CD14-positive monocyte (primary cell): ENCODE measurements at regions not wholly inside any gene's neighbourhood (a gene's known extent, or its start where the extent isn't known, plus 50 kb on each side); places are given as distances from the start of the nearest gene placed in this dataset.

ENCODE experiments used
- DNase-seq, 3 donors: peaks; one replicate each; pipeline ENCODE4 v3.0.0-alpha.2; 2011 to 2022
- H2AFZ ChIP-seq: 2 replicates; pipeline ENCODE4 v1.6.0; 2012; ENCODE audit warnings: mild to moderate bottlenecking, low read depth, low read length, inconsistent platforms; ENCODE audit not compliant: insufficient read depth, poor library complexity, severe bottlenecking
- H3K27ac ChIP-seq, 2 donors: 1 replicate in 1 of 2; 2 replicates in 1 of 2; pipeline ENCODE4 v1.5.1; 2012 to 2013; ENCODE audit warnings: low read length in 2 of 2, control low read depth in 1 of 2, inconsistent platforms in 1 of 2, low read depth in 1 of 2, mild to moderate bottlenecking in 1 of 2
- H3K27me3 ChIP-seq, 2 donors: one replicate each; pipeline versions ENCODE4 v1.6.0 to v1.6.1; 2011 to 2013; ENCODE audit warnings: low read length in 2 of 2; ENCODE audit not compliant: control insufficient read depth in 2 of 2, insufficient read depth in 2 of 2
- H3K36me3 ChIP-seq, 2 donors: replicated peaks in 1 of 2; 1 replicate in 1 of 2; 2 replicates in 1 of 2; pipeline versions ENCODE4 v1.5.1 to v1.6.1; 2012 to 2013; ENCODE audit warnings: low read length in 2 of 2, control low read depth in 1 of 2, inconsistent platforms in 1 of 2, mild to moderate bottlenecking in 1 of 2; ENCODE audit not compliant: insufficient read depth in 2 of 2, control insufficient read depth in 1 of 2
- H3K4me1 ChIP-seq, 2 donors: 1 replicate in 1 of 2; 2 replicates in 1 of 2; pipeline versions ENCODE4 v1.5.1 to v1.6.1; 2012 to 2013; ENCODE audit warnings: low read length in 2 of 2, control low read depth in 1 of 2, inconsistent platforms in 1 of 2, mild to moderate bottlenecking in 1 of 2, moderate library complexity in 1 of 2; ENCODE audit not compliant: insufficient read depth in 2 of 2, control insufficient read depth in 1 of 2
- H3K4me2 ChIP-seq: replicated peaks from 2 replicates; pipeline ENCODE3; 2012; ENCODE audit warnings: low read length, moderate library complexity, mild to moderate bottlenecking; ENCODE audit not compliant: poor library complexity, severe bottlenecking; ENCODE audit errors: extremely low read depth
- H3K4me3 ChIP-seq, 3 experiments: fragments of 200-600 bp in 1 of 3; sonication (generic) in 1 of 3; replicated peaks in 1 of 3; 1 replicate in 2 of 3; 2 replicates in 1 of 3; pipeline ENCODE4 v1.5.1; 2011 to 2013; ENCODE audit warnings: low read length in 3 of 3, mild to moderate bottlenecking in 3 of 3, control low read depth in 2 of 3, low read depth in 2 of 3, inconsistent platforms in 1 of 3, moderate library complexity in 1 of 3
- H3K79me2 ChIP-seq: 2 replicates; pipeline ENCODE4 v1.6.0; 2012; ENCODE audit warnings: mild to moderate bottlenecking, control low read depth, inconsistent platforms, low read length, moderate library complexity; ENCODE audit not compliant: insufficient read depth
- H3K9ac ChIP-seq: 2 replicates; pipeline ENCODE4 v1.6.0; 2017; ENCODE audit warnings: low read length, mild to moderate bottlenecking; ENCODE audit not compliant: insufficient read depth, poor library complexity, severe bottlenecking
- H3K9me3 ChIP-seq, 2 donors: replicated peaks in 1 of 2; 1 replicate in 1 of 2; 2 replicates in 1 of 2; pipeline versions ENCODE4 v1.5.1 to v1.6.1; 2012 to 2013; ENCODE audit warnings: low read length in 2 of 2, control low read depth in 1 of 2; ENCODE audit not compliant: control insufficient read depth in 1 of 2, insufficient read depth in 1 of 2
- H4K20me1 ChIP-seq: 2 replicates; pipeline ENCODE4 v1.6.0; 2012; ENCODE audit warnings: mild to moderate bottlenecking, low read length, control low read depth, moderate library complexity; ENCODE audit not compliant: insufficient read depth
- H3K27ac Mint-ChIP-seq, 7 donors: one replicate each; pipeline ENCODE4 v1.8.0; 2020; ENCODE audit warnings: mild to moderate bottlenecking in 7 of 7, mixed read lengths in 7 of 7, moderate library complexity in 6 of 7, inconsistent platforms in 2 of 7
- H3K27me3 Mint-ChIP-seq, 3 donors: one replicate each; pipeline ENCODE4 v1.8.0; 2021 to 2022; ENCODE audit warnings: low read depth in 3 of 3, mild to moderate bottlenecking in 3 of 3, mixed read lengths in 3 of 3, moderate library complexity in 3 of 3, inconsistent platforms in 1 of 3
- H3K36me3 Mint-ChIP-seq, 2 donors: one replicate each; pipeline ENCODE4 v1.8.0; 2020; ENCODE audit warnings: mixed read lengths in 2 of 2, inconsistent platforms in 1 of 2, mild to moderate bottlenecking in 1 of 2
- H3K4me1 Mint-ChIP-seq: one replicate; pipeline ENCODE4 v1.8.0; 2020; ENCODE audit warnings: mild to moderate bottlenecking, mixed read lengths
- H3K4me3 Mint-ChIP-seq, 2 donors: one replicate each; pipeline ENCODE4 v1.8.0; 2020; ENCODE audit warnings: mild to moderate bottlenecking in 2 of 2, mixed read lengths in 2 of 2, moderate library complexity in 1 of 2
- H3K9me3 Mint-ChIP-seq, 7 donors: one replicate each; pipeline ENCODE4 v1.8.0; 2020 to 2022; ENCODE audit warnings: mixed read lengths in 7 of 7, mild to moderate bottlenecking in 6 of 7, moderate library complexity in 6 of 7, inconsistent platforms in 2 of 7
- WGBS: methylation state at CpG from one replicate; pipeline ENCODE4 v1.1.5; 2013; ENCODE audit warnings: missing lambda C conversion rate; ENCODE audit not compliant: insufficient coverage; 5-methylcytosine and 5-hydroxymethylcytosine counted together
- intact Hi-C, 2 donors: fragments of 100-400 bp; cut with micrococcal nuclease; formaldehyde crosslinking; loops; one replicate each; pipeline versions ENCODE4 v1.15.0 to v1.15.1; 2023
- TF ChIP-seq, protein P1 (sequence below): fragments of 200-600 bp; IDR thresholded peaks from one replicate; pipeline ENCODE4 v1.8.0; 2022; ENCODE audit warnings: antibody characterized with exemption, mild to moderate bottlenecking

DNA sequence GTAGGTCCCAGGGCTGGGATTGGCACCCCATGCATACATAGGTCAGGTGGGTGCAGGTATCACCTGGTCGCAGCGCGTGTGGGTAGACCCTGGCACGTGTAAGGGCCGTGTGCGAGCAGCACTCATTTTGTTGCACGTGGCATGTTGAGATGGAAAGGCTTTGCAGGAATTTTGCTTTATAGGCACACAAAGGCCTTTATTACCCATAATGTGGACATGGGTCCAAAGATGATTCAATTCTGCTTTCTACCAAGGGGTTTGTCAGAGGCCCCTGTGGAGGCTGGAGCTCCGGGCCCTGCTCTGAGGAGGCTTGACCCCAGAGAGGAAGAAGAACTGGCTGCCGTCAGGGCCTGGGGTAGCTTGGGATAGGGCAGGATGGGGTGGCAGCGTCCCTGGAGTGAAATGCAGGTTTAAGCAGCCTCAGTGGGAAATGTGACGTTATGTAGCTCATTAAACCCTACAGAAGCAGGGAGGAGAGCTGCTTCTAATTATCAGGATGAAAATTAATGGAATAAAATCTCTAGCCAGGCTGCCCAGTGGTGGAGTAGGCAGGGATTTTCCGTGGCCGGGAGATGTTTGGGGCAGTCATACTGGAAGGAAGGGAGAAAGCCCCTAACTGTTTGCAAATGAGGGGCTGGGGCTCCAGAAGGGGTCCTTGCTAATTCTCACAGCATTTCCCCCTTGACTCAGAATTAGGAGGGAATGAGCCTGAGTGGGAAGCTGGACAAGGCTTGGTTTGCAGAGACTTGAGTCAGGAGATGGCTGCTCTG lies 103.3 kb upstream of the PITX1 start:
- Mint-ChIP-seq H3K4me3 (no peak overlapping the region), H3K36me3 (no peaks in the 10 kb centered on the region), H3K27me3 (peaks cover 8 to 16% (median 12%) of the 10 kb centered on the region in 3 donors), H3K9me3 (peaks cover 0 to 3% (median 2%) of the 10 kb centered on the region in 7 donors), H3K4me1 (peaks cover 62% of the 10 kb centered on the region), H3K27ac (peak overlapping the region in 2 of 7 donors; percentile 33 to 75)
- Histone ChIP-seq H3K27me3 (peaks cover 0 to 2% of the 10 kb centered on the region in 2 donors), H3K4me1 (peaks cover 69 to 75% of the 10 kb centered on the region in 2 donors), H3K9ac (no peak overlapping the region), H3K9me3 (no peaks in the 10 kb centered on the region), H3K36me3 (no peaks in the 10 kb centered on the region), H2AFZ (no peak overlapping the region), H3K79me2 (no peaks in the 10 kb centered on the region), H3K27ac (no peak overlapping the region), H3K4me3 (no peak overlapping the region), H3K4me2 (no peak overlapping the region), H4K20me1 (no peaks in the 10 kb centered on the region)
- intact Hi-C loops, result no loop called here
- 95% methylated on average over 12 of the region's 13 CpGs for WGBS
- TF ChIP-seq, protein P1, sequence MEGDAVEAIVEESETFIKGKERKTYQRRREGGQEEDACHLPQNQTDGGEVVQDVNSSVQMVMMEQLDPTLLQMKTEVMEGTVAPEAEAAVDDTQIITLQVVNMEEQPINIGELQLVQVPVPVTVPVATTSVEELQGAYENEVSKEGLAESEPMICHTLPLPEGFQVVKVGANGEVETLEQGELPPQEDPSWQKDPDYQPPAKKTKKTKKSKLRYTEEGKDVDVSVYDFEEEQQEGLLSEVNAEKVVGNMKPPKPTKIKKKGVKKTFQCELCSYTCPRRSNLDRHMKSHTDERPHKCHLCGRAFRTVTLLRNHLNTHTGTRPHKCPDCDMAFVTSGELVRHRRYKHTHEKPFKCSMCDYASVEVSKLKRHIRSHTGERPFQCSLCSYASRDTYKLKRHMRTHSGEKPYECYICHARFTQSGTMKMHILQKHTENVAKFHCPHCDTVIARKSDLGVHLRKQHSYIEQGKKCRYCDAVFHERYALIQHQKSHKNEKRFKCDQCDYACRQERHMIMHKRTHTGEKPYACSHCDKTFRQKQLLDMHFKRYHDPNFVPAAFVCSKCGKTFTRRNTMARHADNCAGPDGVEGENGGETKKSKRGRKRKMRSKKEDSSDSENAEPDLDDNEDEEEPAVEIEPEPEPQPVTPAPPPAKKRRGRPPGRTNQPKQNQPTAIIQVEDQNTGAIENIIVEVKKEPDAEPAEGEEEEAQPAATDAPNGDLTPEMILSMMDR, result no peak
- DNase-seq, result no peak

DNA sequence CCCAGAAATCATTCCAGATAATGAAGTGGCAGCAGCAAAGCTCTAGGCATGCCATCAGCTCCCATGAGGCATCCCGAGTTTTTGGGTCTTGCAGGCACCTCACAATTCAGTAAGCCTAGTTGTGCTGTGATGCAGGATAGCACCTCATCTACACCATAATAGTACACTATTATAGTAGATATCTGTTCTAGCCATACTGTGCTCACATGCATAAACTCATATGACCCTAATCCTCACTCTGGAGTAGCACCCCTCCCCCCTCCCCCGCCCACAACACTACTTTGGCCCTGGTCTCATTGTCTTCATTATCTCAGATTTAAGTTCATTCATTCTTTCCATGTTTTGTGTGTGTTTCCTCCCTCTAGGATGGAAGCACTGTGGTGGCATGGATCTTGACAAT lies 102.5 kb upstream of the PITX1 start:
- Histone ChIP-seq H3K4me3 (no peak overlapping the region), H4K20me1 (no peaks in the 10 kb centered on the region), H2AFZ (no peak overlapping the region), H3K79me2 (no peaks in the 10 kb centered on the region), H3K4me1 (peaks cover 74 to 78% of the 10 kb centered on the region in 2 donors), H3K4me2 (no peak overlapping the region), H3K9me3 (no peaks in the 10 kb centered on the region), H3K36me3 (no peaks in the 10 kb centered on the region), H3K27me3 (peaks cover 0 to 2% of the 10 kb centered on the region in 2 donors), H3K9ac (no peak overlapping the region), H3K27ac (no peak overlapping the region)
- peak overlapping the region in 3 of 7 donors; percentile 48 to 87 (median 77) for H3K27ac Mint-ChIP-seq
- H3K27me3 Mint-ChIP-seq, result peaks cover 9 to 16% (median 14%) of the 10 kb centered on the region in 3 donors
- H3K9me3 Mint-ChIP-seq, result peaks cover 0 to 3% (median 2%) of the 10 kb centered on the region in 7 donors
- no CpG with 5 or more reads among the region's 2 CpGs for WGBS
- no peak for DNase-seq
- no peak overlapping the region for H3K4me3 Mint-ChIP-seq
- intact Hi-C loops, result no loop called here
- H3K4me1 Mint-ChIP-seq, result peaks cover 70% of the 10 kb centered on the region
- H3K36me3 Mint-ChIP-seq, result no peaks in the 10 kb centered on the region
- TF ChIP-seq, protein P1, result no peak
